ENCODE measurements at regions not wholly inside any gene's neighbourhood (a gene's known extent, or its start where the extent isn't known, plus 50 kb on each side); places are given as distances from the start of the nearest gene placed in this dataset.

GRCh38 chr3:159749406-159749805, 239.2 kb upstream of the IL12A start:
- no peak for TF ChIP-seq CTCF (IDR thresholded peaks at IDR 0.05 in 2 of 3, conservative IDR thresholded peaks at IDR 0.05 in 1 of 3; ENCODE audit: borderline replicate concordance in 1 of 3, insufficient read depth in 1 of 3, low read depth in 2 of 3, low read length in 2 of 3)
- no peak for TF ChIP-seq POLR2A (IDR thresholded peaks at IDR 0.05; ENCODE audit: borderline replicate concordance, extremely low read depth, insufficient read depth, insufficient read length)
- no peak for TF ChIP-seq MAX (IDR thresholded peaks at IDR 0.05)
- no peak for TF ChIP-seq ZNF274 (IDR thresholded peaks at IDR 0.05; ENCODE audit: low read depth, low read length)
- no peak for TF ChIP-seq ATF3 (IDR thresholded peaks at IDR 0.05)
- TF ChIP-seq JUND (IDR thresholded peaks at IDR 0.05), result no peak
- TF ChIP-seq REST (IDR thresholded peaks at IDR 0.05; ENCODE audit: low read depth), result no peak
- no peak for TF ChIP-seq EZH2 (IDR thresholded peaks at IDR 0.05)
- TF ChIP-seq POLR2AphosphoS5 (IDR thresholded peaks at IDR 0.05; ENCODE audit: low read depth, low read length), result no peak
- no peak for TF ChIP-seq TCF7L2 (IDR thresholded peaks at IDR 0.05; ENCODE audit: borderline replicate concordance, extremely low read depth, insufficient read depth, insufficient read length)

All from HCT116 (cell line).